ENCODE measurements at regions not wholly inside any gene's neighbourhood (a gene's known extent, or its start where the extent isn't known, plus 50 kb on each side); places are given as distances from the start of the nearest gene placed in this dataset.

GRCh38 chr4:11151500-11151899, 277.2 kb downstream of the HS3ST1 start:
- intact Hi-C loops (cut with DNase I; ENCODE audit: low total_unique reads), result no loop called here
- no peak overlapping the region for H3K4me3 ChIP-seq
- no peaks in the 10 kb centered on the region for H3K27me3 ChIP-seq
- DNase-seq, result no peak
- TF ChIP-seq POLR2AphosphoS5 (IDR thresholded peaks at IDR 0.05) (no peak), POLR2A (IDR thresholded peaks at IDR 0.05) (no peak), CTCF (IDR thresholded peaks at IDR 0.05) (no peak), EP300 (IDR thresholded peaks at IDR 0.05; ENCODE audit: low read depth) (no peak)
- 71 to 74% methylated on average over 2 to 5 of the region's 5 CpGs for WGBS, 2 donors (ENCODE audit: low coverage in 1 of 2)
- no peaks in the 10 kb centered on the region for H3K36me3 ChIP-seq
- no peak overlapping the region for H3K27ac ChIP-seq
- in situ Hi-C loops (cut with MboI; ENCODE audit: low pct_ligation_motif_present in 1 of 4, low pct_unique_long_range_greater_than_20kb in 1 of 4, low sequenced_read_pairs in 3 of 4), result loop anchor here in 1 of 4 donors (25.0 kb wide), 1 partner anchor 111 kb away; no protein-coding TSS in a partner anchor
- no peaks in the 10 kb centered on the region for H3K9me3 ChIP-seq
- H3K4me1 ChIP-seq, result peaks cover 0 to 11% (median 3%) of the 10 kb centered on the region in 4 donors

- TF ChIP-seq POLR2AphosphoS5 (IDR thresholded peaks at IDR 0.05), result no peak
- TF ChIP-seq POLR2A (IDR thresholded peaks at IDR 0.05), result no peak
- no peak for TF ChIP-seq EP300 (IDR thresholded peaks at IDR 0.05; ENCODE audit: low read depth)
- TF ChIP-seq CTCF (IDR thresholded peaks at IDR 0.05), result no peak
- no peak for DNase-seq
These were observed 279.0 kb downstream of the HS3ST1 start for GRCh38 chr4:11149612-11150259.

GRCh38 chr4:11139871-11140270, 288.8 kb downstream of the HS3ST1 start:
- intact Hi-C loops (cut with DNase I; ENCODE audit: low total_unique reads) (no loop called here), in situ Hi-C loops (cut with MboI; ENCODE audit: low pct_ligation_motif_present in 1 of 4, low pct_unique_long_range_greater_than_20kb in 1 of 4, low sequenced_read_pairs in 3 of 4) (no loop called here)
- Histone ChIP-seq H3K36me3 (no peaks in the 10 kb centered on the region), H3K4me1 (no peaks in the 10 kb centered on the region), H3K27ac (no peak overlapping the region), H3K9me3 (no peaks in the 10 kb centered on the region), H3K27me3 (no peaks in the 10 kb centered on the region), H3K4me3 (no peak overlapping the region)
- no peak for DNase-seq
- WGBS, 2 donors (ENCODE audit: low coverage in 1 of 2), result 42% methylated on average over 1 of the region's 1 CpG; no CpG with 5 or more reads in 1 of the 2 donors
- TF ChIP-seq EP300 (IDR thresholded peaks at IDR 0.05; ENCODE audit: low read depth) (no peak), POLR2AphosphoS5 (IDR thresholded peaks at IDR 0.05) (no peak), CTCF (IDR thresholded peaks at IDR 0.05) (no peak), POLR2A (IDR thresholded peaks at IDR 0.05) (no peak)

More at GRCh38 chr4:11149612-11150259, 279.0 kb downstream of the HS3ST1 start:
- Histone ChIP-seq H3K9me3 (no peaks in the 10 kb centered on the region), H3K36me3 (no peaks in the 10 kb centered on the region), H3K4me1 (peaks cover 0 to 11% (median 3%) of the 10 kb centered on the region in 4 donors), H3K27ac (no peak overlapping the region), H3K27me3 (no peaks in the 10 kb centered on the region), H3K4me3 (no peak overlapping the region)
- in situ Hi-C loops (cut with MboI; ENCODE audit: low pct_ligation_motif_present in 1 of 4, low pct_unique_long_range_greater_than_20kb in 1 of 4, low sequenced_read_pairs in 3 of 4) (loop anchor here in 1 of 4 donors (25.0 kb wide), 1 partner anchor 113 kb away; no protein-coding TSS in a partner anchor), intact Hi-C loops (cut with DNase I; ENCODE audit: low total_unique reads) (no loop called here)
- WGBS, 2 donors (ENCODE audit: low coverage in 1 of 2), result 86 to 88% methylated on average over 3 to 4 of the region's 4 CpGs

- Histone ChIP-seq H3K9me3 (no peaks in the 10 kb centered on the region), H3K36me3 (no peaks in the 10 kb centered on the region), H3K4me3 (no peak overlapping the region), H3K27ac (no peak overlapping the region), H3K4me1 (no peaks in the 10 kb centered on the region), H3K27me3 (no peaks in the 10 kb centered on the region)
- in situ Hi-C loops (cut with MboI; ENCODE audit: low pct_ligation_motif_present in 1 of 4, low pct_unique_long_range_greater_than_20kb in 1 of 4, low sequenced_read_pairs in 3 of 4), result no loop called here
- no peak for TF ChIP-seq EP300 (IDR thresholded peaks at IDR 0.05; ENCODE audit: low read depth)
- no peak for TF ChIP-seq POLR2A (IDR thresholded peaks at IDR 0.05)
- no peak for TF ChIP-seq POLR2AphosphoS5 (IDR thresholded peaks at IDR 0.05)
- TF ChIP-seq CTCF (IDR thresholded peaks at IDR 0.05), result no peak
- DNase-seq, result no peak
- 79% methylated on average over 1 of the region's 1 CpG; no CpG with 5 or more reads in 1 of the 2 donors for WGBS, 2 donors (ENCODE audit: low coverage in 1 of 2)
- intact Hi-C loops (cut with DNase I; ENCODE audit: low total_unique reads), result no loop called here
These were observed 289.7 kb downstream of the HS3ST1 start for GRCh38 chr4:11138964-11139363.
